NCI-H1092 treated with DMSO at 0.1 percent for 48 hours (cell line): ENCODE measurements at regions not wholly inside any gene's neighbourhood (a gene's known extent, or its start where the extent isn't known, plus 50 kb on each side); places are given as distances from the start of the nearest gene placed in this dataset.

Experiments used
- DNase-seq: peaks from one replicate; lab custom pipeline; 2025; lab: John Stamatoyannopoulos, UW

DNA sequence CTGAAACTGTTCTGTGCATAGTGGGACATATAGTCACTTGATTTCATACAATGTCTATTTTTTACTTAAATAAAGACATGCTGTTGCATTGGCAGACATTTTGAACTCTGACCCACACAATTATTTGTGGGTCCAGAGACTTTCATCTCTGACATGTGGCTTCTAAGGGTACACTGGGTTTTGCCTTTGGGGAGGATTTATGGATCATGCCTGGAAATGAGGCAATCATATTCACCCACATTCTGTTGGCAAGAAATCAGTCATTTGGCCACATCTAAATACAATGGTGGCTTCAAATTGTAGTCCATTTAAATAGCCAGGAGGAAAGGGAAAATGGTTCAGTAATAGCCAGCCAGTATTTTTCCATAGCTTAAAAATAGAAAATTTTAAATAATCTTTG is 238.3 kb upstream of the KLF12 start:
- DNase-seq, result no peak

DNA sequence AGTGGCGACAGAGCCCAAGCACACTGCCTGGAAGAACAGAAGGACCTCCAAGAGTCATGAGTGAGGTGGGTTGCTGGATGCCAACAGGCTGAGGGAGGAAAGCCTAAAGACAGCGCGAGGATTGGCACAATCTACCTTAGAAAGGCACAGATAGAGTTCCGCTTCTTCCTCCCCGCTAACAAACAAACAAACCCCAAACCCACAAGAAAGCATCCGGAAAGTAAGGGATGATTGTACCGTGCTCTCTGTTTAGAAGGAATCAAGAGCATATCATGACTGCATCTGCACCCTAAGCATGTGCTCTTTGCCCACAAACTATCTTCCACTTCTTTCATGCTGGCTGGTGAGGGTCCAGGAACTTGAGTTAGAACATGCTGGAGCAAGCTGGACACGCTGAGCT is 233.0 kb upstream of the KLF12 start:
- no peak for DNase-seq

DNA sequence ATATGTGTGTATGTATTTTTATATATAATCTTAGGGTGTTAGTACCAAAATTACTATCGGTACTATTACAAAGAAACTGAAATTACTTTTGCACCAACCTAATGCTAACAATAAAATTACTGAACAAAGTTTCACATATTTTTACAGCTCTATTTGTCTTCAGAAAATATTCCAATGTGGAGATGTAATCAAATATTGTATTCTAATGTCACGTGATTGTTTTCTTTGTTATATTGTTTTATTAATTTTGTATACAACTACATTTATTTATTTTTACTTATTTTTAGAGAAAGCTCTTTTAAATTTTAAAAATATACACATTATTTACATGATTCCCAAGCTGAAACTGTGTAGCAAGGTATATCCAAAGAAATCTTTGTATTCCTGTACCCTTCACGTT is 227.1 kb upstream of the KLF12 start:
- DNase-seq, result no peak

- no peak for DNase-seq
These were observed 212.8 kb upstream of the KLF12 start for GRCh38 chr13:74346960-74347359.

DNA sequence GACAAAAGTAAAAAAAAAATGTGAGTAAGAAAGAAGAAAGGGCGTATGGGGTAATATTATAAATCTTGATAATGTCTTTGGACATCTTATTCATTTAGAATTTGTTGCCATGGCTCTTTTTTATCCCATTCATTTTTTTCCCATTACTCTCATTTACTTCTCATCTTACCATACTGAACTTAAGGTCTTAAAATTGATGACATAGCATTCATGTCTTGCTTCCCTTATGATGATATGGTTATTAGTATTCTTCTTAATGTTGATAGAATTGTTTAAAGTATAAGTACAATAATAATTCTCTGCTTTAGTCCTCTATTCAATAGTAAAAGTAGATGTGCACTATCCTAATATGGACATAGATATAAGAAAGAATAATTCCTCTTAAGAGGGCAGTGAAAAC is 204.1 kb upstream of the KLF12 start:
- no peak for DNase-seq

DNA sequence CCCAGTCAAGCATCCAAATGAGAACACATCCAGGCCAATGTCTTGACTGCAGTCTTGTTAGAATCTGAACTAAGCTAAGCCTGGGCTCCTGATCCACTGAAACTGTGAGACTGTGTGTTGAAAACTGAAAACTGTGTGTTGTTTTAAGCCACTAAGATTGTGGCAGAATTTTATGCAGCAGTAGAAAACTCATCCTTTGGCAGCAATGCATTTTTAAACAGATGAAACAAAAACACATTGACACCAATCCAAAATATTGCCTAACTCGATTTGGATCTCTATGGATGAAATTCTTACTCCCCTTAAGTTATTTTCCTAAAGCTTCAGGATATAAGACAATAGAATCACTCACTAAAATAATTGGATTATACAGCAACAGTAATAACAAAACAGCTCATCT is 202.3 kb upstream of the KLF12 start:
- DNase-seq, result no peak

GRCh38 chr13:74335370-74335769 is 201.2 kb upstream of the KLF12 start:
- no peak for DNase-seq

DNA sequence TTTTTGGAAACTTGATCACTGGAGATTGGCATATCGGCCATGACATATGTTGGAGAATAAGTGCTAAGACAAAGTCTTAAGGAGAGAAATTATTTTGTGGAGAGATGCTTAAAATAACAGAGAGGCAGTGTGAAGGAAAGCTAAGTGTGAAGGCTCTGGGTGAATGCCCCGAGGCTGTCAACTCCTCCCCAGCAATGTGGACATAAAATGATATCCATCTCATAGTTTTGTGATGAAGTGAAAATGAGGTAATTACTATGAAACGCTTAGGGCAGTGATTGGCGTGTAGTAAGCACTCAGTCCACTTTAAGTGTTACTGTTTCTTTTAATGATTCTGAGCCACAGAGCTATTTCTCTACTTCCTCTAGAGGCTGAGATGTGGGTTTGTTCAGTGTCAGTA is 195.8 kb upstream of the KLF12 start:
- DNase-seq, result no peak

- peak; percentile 97 for DNase-seq
These were observed 190.9 kb upstream of the KLF12 start for GRCh38 chr13:74325106-74325505.

- DNase-seq, result peak; percentile 47
These were observed 190.1 kb upstream of the KLF12 start for GRCh38 chr13:74324338-74324737.

- DNase-seq, result no peak
These were observed 188.4 kb upstream of the KLF12 start for GRCh38 chr13:74322562-74322961.

- DNase-seq, result no peak
These were observed 186.1 kb upstream of the KLF12 start for GRCh38 chr13:74320282-74320681.

- DNase-seq, result no peak
These were observed 182.3 kb upstream of the KLF12 start for GRCh38 chr13:74316547-74316946.

DNA sequence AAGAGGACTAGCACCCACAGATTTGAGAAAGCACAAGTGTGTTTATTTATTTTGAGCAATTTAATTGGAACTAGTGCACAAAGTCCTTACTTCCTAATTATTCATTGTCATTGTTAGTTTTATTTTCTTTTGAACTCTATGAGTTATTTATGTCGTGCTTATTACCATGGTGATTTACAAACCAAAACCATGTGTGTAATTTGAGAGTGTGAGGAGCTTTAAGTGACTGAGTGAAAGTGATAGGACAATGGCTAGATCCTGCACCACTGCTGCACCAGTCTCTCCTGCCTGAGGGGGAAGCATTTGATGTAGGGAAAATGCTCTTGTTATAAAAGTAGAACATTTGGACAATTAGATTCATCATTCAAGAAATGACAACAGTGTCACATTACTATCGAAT is 172.3 kb upstream of the KLF12 start:
- DNase-seq, result no peak

DNA sequence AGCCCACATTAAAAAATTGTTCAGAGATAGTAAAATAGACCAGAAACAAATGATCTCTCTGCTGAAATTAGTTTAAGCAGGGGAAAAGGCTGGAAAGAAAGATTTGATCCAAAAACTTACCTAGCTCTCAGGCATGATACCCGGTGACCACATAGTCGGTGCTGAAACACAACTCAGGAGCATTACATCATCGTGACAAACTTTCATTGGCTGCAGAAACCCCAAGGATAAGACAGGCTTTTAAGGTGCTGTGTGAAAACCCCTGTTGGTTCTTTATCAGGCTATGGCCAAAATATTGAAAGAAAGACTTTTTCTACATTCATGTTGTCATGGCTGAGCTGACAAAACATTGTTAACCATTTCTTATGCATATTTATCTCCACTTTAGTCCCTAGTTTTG is 171.7 kb upstream of the KLF12 start:
- no peak for DNase-seq

GRCh38 chr13:74301258-74301935 is 167.2 kb upstream of the KLF12 start:
- DNase-seq, result no peak

- DNase-seq, result no peak
These were observed 166.0 kb upstream of the KLF12 start for GRCh38 chr13:74300162-74300561.

DNA sequence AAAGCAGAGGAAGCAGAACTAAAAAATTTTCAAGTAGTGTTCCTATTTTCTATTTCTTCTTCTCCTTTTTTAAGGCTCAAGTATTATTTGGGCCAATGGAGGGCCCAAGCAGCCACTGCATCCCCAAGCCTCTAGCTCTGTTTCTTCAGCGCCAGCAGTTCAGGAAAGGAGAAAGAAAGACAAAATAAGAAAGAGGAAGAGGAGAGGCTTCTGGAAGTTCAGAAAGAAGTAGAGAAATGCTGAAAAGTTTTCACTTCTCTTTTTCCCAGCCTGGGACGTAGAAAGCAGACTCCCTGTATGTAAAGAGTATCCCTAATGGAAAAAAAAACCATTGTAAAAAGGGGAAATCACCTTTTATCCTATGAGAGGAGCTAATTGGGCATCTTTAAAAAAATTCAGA is 165.5 kb upstream of the KLF12 start:
- DNase-seq, result no peak

DNA sequence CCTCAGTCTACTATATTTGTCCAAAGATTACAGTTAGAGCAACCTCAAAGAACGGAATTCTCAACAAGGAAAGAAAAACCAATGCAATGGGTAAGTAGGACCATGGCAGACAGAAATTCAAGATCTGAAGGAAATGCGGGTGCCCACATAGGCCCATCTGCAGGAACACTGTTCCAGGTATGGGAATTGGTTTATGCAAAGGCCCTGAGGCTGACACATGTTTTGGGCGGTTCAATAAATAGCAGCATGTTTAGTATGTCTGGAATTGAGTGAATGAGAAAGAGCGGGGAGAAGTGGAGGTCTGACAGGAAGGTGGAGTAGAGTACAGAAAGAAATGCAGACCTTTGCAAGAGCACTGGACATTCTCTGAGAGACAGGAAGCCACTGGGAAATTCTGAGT is 164.7 kb upstream of the KLF12 start:
- no peak for DNase-seq

DNA sequence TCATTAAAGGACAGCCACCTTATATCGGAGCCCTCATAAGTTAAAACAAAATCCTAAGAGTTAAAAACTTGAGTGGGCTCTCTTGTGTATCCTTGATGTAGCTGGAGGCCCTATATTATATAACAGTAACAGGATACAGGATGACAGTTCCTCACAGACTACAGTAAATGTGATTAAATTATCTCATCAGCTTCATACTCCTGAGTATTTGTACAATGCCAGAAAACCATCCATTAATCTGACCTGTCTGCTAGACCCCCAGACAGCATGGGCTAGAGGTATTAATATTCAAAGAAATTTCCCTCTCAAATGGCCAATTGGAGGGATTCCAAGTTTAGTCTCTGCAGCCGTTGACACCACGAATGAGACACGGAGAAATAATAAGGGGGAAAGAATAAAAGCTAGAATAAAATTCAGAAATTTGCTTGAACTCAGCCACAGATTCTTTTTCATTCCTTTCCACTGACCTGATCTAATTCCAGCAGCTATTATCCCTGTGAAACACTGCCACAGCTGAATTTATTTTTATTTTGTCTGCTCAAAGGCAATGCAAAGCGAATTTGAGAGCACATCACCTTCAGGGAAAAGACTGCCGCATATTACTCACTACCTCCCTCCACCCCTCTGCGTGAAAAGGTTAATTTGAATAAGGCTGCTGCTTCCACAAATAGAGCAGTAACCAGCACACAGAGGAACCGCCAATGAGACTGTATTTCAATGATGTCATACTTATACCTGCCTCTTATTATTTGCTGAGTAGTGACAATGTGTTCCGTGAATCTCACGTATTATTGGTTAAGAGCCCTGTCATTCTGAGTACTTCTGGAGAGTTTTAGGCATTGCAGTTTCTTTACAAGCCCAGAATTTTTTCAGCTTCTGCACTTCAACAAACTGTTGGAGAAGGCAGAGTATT is 155.9 kb upstream of the KLF12 start:
- DNase-seq, result peak; percentile 99

DNA sequence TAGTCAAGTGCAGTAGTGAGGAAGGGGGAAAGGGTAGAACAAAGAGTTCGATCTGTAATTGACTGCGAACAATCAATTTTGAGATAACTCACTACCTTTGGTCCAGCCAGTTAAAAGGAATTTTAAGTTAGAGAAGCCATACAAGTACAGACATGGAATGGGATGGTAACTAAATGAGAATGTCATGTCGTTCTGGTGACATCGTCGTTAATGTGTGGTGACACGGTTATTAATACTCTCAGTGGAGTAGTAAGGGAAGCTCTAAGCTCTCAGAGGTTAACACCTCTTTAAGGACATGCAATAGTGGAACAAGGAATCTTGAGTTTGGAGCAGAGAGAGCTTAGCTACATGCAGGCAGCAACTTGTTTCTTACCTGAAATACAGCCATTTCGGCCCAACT is 154.9 kb upstream of the KLF12 start:
- DNase-seq, result peak; percentile 80

DNA sequence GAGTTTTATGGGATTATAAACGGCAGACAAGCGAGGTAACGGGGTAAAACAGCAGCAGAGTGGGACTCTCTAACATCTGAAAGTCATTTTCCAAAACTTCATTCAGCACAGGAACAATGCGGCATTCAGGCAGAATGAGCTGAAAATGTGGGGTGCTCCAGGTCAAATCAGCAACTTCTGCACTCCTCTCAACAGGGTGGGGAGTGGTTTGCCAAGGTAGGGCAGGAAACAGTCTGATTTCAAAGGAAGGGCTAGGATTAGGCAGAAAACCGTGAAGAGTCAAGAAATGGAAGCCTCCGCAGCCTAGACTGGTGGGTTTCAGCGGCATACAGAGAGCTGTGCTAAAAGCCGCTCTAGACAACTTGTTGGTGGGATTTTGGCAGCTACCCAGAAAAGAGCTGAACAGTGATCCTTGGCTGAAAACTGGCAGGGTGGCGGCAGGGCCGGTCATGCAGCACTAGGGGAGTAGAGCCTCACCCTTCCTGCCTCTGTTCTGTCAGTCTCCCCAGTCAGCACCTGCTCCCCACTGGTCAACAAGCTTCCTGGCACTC is 154.2 kb upstream of the KLF12 start:
- DNase-seq, result peak; percentile 97

DNA sequence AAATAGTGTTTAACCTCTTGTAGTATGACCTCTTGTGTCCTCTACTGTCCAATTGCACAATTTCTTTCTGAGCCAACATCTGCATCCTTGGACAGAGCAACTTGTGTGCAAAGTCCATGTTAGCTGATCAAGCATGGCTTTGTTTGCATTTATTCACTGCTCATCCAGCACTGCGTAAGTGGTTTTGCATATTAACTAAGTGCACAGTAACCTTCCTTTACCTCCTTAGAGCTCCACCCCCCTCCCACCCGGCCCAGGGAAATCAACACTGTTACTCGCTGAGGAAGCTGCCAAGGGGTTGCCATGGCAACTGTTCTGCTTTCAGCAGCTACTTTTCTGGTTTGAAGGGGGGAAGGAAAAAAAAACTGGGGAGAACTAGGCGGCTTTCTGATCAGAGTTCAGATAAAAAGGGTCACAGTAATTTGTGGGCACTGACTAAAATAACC is 153.5 kb upstream of the KLF12 start:
- peak; percentile 94 for DNase-seq
